SK-N-SH (cell line): ENCODE measurements at regions not wholly inside any gene's neighbourhood (a gene's known extent, or its start where the extent isn't known, plus 50 kb on each side); places are given as distances from the start of the nearest gene placed in this dataset.
"Not testable (repeated sequence)": the region's sequence is repeated elsewhere in the genome, so short reads cannot be mapped to it uniquely, and the experiment has no call there.

ENCODE experiments used
- ELF1 ChIP-seq: IDR thresholded peaks from 2 replicates; pipeline ENCODE4 v1.4.0; 2012
- TAF1 ChIP-seq: IDR thresholded peaks from 2 replicates; pipeline ENCODE4 v1.6.1; 2012; ENCODE audit warnings: low read depth, mild to moderate bottlenecking, low read length, moderate library complexity, borderline replicate concordance
- TF ChIP-seq, protein P1 (sequence below): fragments of 150-350 bp; IDR thresholded peaks from 2 replicates; pipeline ENCODE4 v1.6.1; 2016; ENCODE audit warnings: mild to moderate bottlenecking, low read depth, low read length

DNA sequence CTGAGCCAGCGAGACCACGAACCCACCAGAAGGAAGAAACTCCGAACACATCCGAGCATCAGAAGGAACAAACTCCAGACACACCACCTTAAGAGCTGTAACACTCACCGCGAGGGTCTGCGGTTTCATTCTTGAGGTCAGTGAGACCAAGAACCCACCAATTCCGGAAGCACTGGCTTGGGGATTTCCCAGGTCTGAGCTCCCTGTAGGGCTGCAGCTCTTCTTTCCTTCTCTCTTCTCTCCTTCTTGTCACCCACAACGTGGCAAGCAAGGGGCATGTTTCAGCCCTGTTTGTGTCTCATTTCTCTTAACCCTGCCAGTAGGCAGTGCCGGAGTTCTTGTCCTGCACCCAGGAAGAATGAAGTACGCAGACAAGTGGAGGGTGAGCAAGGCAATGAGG, 713.0 kb downstream of the CDH9 start:
- not testable (repeated sequence) for TF ChIP-seq TAF1, ELF1
- TF ChIP-seq, protein P1, sequence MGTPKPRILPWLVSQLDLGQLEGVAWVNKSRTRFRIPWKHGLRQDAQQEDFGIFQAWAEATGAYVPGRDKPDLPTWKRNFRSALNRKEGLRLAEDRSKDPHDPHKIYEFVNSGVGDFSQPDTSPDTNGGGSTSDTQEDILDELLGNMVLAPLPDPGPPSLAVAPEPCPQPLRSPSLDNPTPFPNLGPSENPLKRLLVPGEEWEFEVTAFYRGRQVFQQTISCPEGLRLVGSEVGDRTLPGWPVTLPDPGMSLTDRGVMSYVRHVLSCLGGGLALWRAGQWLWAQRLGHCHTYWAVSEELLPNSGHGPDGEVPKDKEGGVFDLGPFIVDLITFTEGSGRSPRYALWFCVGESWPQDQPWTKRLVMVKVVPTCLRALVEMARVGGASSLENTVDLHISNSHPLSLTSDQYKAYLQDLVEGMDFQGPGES: not testable (repeated sequence)
